HEK293T (cell line): ENCODE measurements at regions not wholly inside any gene's neighbourhood (a gene's known extent, or its start where the extent isn't known, plus 50 kb on each side); places are given as distances from the start of the nearest gene placed in this dataset.

ENCODE experiments used
- CTCF ChIA-PET: fragments of 350-600 bp; formaldehyde crosslinking; extraction: SDS; loops from one replicate; lab custom pipeline; 2021; ENCODE audit warnings: antibody characterized with exemption, inconsistent platforms; lab: Yijun Ruan, JAX
- POLR2A ChIA-PET: fragments of 350-600 bp; formaldehyde crosslinking; extraction: SDS; loops from one replicate; lab custom pipeline; 2020; ENCODE audit warnings: antibody characterized with exemption, inconsistent platforms; lab: Yijun Ruan, JAX
- DNase-seq: peaks from one replicate; pipeline ENCODE4 v3.0.0; 2012; ENCODE audit warnings: mixed read lengths; ENCODE audit errors: extremely low spot score
- ARNT ChIP-seq: fragments of 450-650 bp; IDR thresholded peaks from 2 replicates; pipeline ENCODE4 v1.6.1; 2017; ENCODE audit warnings: mild to moderate bottlenecking
- BHLHE40 ChIP-seq: fragments of 450-650 bp; IDR thresholded peaks from 2 replicates; pipeline ENCODE4 v1.6.1; 2016; ENCODE audit warnings: mild to moderate bottlenecking, moderate library complexity, borderline replicate concordance
- CTBP1 ChIP-seq: fragments of 450-650 bp; IDR thresholded peaks from 2 replicates; pipeline ENCODE4 v1.6.1; 2016; ENCODE audit warnings: borderline replicate concordance
- ELF4 ChIP-seq: fragments of 450-650 bp; IDR thresholded peaks from 2 replicates; pipeline ENCODE4 v1.6.1; 2017; ENCODE audit warnings: antibody characterized with exemption
- FOXA1 ChIP-seq: fragments of 450-650 bp; IDR thresholded peaks from 2 replicates; pipeline ENCODE4 v1.6.1; 2016; ENCODE audit warnings: mild to moderate bottlenecking
- FOXK2 ChIP-seq: fragments of 450-650 bp; IDR thresholded peaks from 2 replicates; pipeline ENCODE4 v1.6.1; 2016; ENCODE audit warnings: mild to moderate bottlenecking
- FOXM1 ChIP-seq: fragments of 450-650 bp; IDR thresholded peaks from 2 replicates; pipeline ENCODE4 v1.6.1; 2017; ENCODE audit warnings: mild to moderate bottlenecking, borderline replicate concordance
- HDGF ChIP-seq: fragments of 450-650 bp; IDR thresholded peaks from 2 replicates; pipeline ENCODE4 v1.6.1; 2017; ENCODE audit warnings: antibody characterized with exemption, borderline replicate concordance
- L3MBTL2 ChIP-seq: fragments of 450-650 bp; conservative IDR thresholded peaks from 2 replicates; pipeline ENCODE4 v1.6.1; 2016; ENCODE audit warnings: mild to moderate bottlenecking
- LEF1 ChIP-seq: fragments of 450-650 bp; IDR thresholded peaks from 2 replicates; pipeline ENCODE4 v1.6.1; 2017; ENCODE audit warnings: mild to moderate bottlenecking, borderline replicate concordance
- NFRKB ChIP-seq: fragments of 450-650 bp; IDR thresholded peaks from 2 replicates; pipeline ENCODE4 v1.6.1; 2016; ENCODE audit warnings: mild to moderate bottlenecking, moderate library complexity
- PKNOX1 ChIP-seq: fragments of 450-650 bp; IDR thresholded peaks from 2 replicates; pipeline ENCODE4 v1.6.1; 2016
- SP1 ChIP-seq: fragments of 450-650 bp; IDR thresholded peaks from 2 replicates; pipeline ENCODE4 v1.6.1; 2017
- SUZ12 ChIP-seq: fragments of 450-650 bp; IDR thresholded peaks from 2 replicates; pipeline ENCODE4 v1.6.1; 2016; ENCODE audit warnings: mild to moderate bottlenecking
- TARDBP ChIP-seq: fragments of 450-650 bp; IDR thresholded peaks from 2 replicates; pipeline ENCODE4 v1.6.1; 2016
- ZNF384 ChIP-seq: fragments of 450-650 bp; IDR thresholded peaks from 2 replicates; pipeline ENCODE4 v1.6.1; 2016

GRCh38 chr1:199742547-199742946 lies 285.0 kb upstream of the NR5A2 start:
- ChIA-PET CTCF (interaction anchor here (0.6 kb wide), 1 partner anchor 90 kb away, joined by 3 read pairs; no protein-coding TSS in a partner anchor), POLR2A (no interaction called here)
- no peak for DNase-seq
- no peak for TF ChIP-seq ARNT
- TF ChIP-seq NFRKB = no peak
- TF ChIP-seq FOXK2 = no peak
- no peak for TF ChIP-seq ELF4
- TF ChIP-seq L3MBTL2 = no peak
- no peak for TF ChIP-seq ZNF384
- TF ChIP-seq LEF1 = no peak
- no peak for TF ChIP-seq SP1
- no peak for TF ChIP-seq FOXA1
- TF ChIP-seq PKNOX1 = no peak
- TF ChIP-seq CTBP1 = no peak
- no peak for TF ChIP-seq SUZ12
- TF ChIP-seq BHLHE40 = no peak
- TF ChIP-seq FOXM1 = no peak
- no peak for TF ChIP-seq TARDBP
- TF ChIP-seq HDGF = no peak

GRCh38 chr1:199743227-199743626 lies 284.3 kb upstream of the NR5A2 start:
- ChIA-PET POLR2A (no interaction called here), CTCF (no interaction called here)
- TF ChIP-seq SUZ12 = no peak
- peak; percentile 37; the same call in 1 of the 2 replicates for TF ChIP-seq PKNOX1
- DNase-seq = no peak

- DNase-seq = no peak
- ChIA-PET POLR2A (no interaction called here), CTCF (no interaction called here)
- no peak for TF ChIP-seq FOXM1
- TF ChIP-seq SUZ12 = no peak
- TF ChIP-seq NFRKB = no peak
- no peak for TF ChIP-seq FOXA1
- TF ChIP-seq CTBP1 = no peak
- TF ChIP-seq HDGF = no peak
- no peak for TF ChIP-seq FOXK2
- TF ChIP-seq BHLHE40 = no peak
- no peak for TF ChIP-seq TARDBP
- no peak for TF ChIP-seq LEF1
- no peak for TF ChIP-seq ELF4
- no peak for TF ChIP-seq SP1
- no peak for TF ChIP-seq ARNT
- no peak for TF ChIP-seq ZNF384
- TF ChIP-seq PKNOX1 = no peak
- no peak for TF ChIP-seq L3MBTL2
Measured at GRCh38 chr1:199746666-199747384, 280.7 kb upstream of the NR5A2 start.

- POLR2A ChIA-PET = interaction anchor here (0.5 kb wide), 1 partner anchor 13 kb away, joined by 3 read pairs; no protein-coding TSS in a partner anchor
Measured at GRCh38 chr1:199747984-199748383, 279.5 kb upstream of the NR5A2 start.

GRCh38 chr1:199751506-199751905 lies 276.0 kb upstream of the NR5A2 start:
- DNase-seq = no peak
- TF ChIP-seq ARNT (no peak), BHLHE40 (no peak), SUZ12 (no peak), LEF1 (no peak), FOXK2 (no peak), ELF4 (no peak), CTBP1 (no peak), SP1 (no peak), ZNF384 (no peak), HDGF (no peak)
- ChIA-PET POLR2A (no interaction called here), CTCF (no interaction called here)

More at GRCh38 chr1:199747984-199748383, 279.5 kb upstream of the NR5A2 start:
- TF ChIP-seq L3MBTL2 (peak; percentile 93), SP1 (no peak), HDGF (0 out of 2 replicates have a peak, but pooled peaks have one; percentile 45), TARDBP (no peak), FOXA1 (no peak)
- CTCF ChIA-PET = no interaction called here
- peak; percentile 67 for DNase-seq

GRCh38 chr1:199751962-199752687 lies 275.4 kb upstream of the NR5A2 start:
- no peak for DNase-seq
- CTCF ChIA-PET = no interaction called here
- POLR2A ChIA-PET = no interaction called here
- no peak for TF ChIP-seq TARDBP
- no peak for TF ChIP-seq ARNT
- no peak for TF ChIP-seq ELF4
- no peak for TF ChIP-seq HDGF
- no peak for TF ChIP-seq CTBP1
- no peak for TF ChIP-seq SUZ12
- no peak for TF ChIP-seq PKNOX1
